MM.1S (cell line): ENCODE measurements at regions not wholly inside any gene's neighbourhood (a gene's known extent, or its start where the extent isn't known, plus 50 kb on each side); places are given as distances from the start of the nearest gene placed in this dataset.
"Not testable (repeated sequence)": the region's sequence is repeated elsewhere in the genome, so short reads cannot be mapped to it uniquely, and the experiment has no call there.

ENCODE experiments used
- DNase-seq: peaks from one replicate; pipeline ENCODE4 v3.0.0-alpha.2; 2015
- H2AFZ ChIP-seq: fragments of 300-600 bp; sonication (generic); 2 replicates; pipeline ENCODE4 v1.6.0; 2016; ENCODE audit warnings: antibody characterized with exemption, low read length
- H3F3A ChIP-seq: fragments of 300-600 bp; sonication (generic); 2 replicates; pipeline ENCODE4 v1.6.1; 2016; ENCODE audit warnings: mild to moderate bottlenecking, antibody characterized with exemption, low read length, moderate library complexity, mixed read lengths; ENCODE audit not compliant: insufficient read depth
- H3K27ac ChIP-seq: fragments of 300-600 bp; sonication (generic); 2 replicates; pipeline ENCODE4 v1.5.1; 2016; ENCODE audit warnings: mild to moderate bottlenecking, low read length
- H3K27me3 ChIP-seq: fragments of 300-600 bp; sonication (generic); replicated peaks from 2 replicates; pipeline ENCODE4 v1.6.0; 2016; ENCODE audit warnings: low read length; ENCODE audit not compliant: insufficient read depth
- H3K36me3 ChIP-seq: fragments of 300-600 bp; sonication (generic); replicated peaks from 2 replicates; pipeline ENCODE4 v1.6.1; 2016; ENCODE audit warnings: mild to moderate bottlenecking, low read length, mixed read lengths; ENCODE audit not compliant: insufficient read depth
- H3K4me1 ChIP-seq: fragments of 300-600 bp; sonication (generic); 2 replicates; pipeline ENCODE4 v1.6.1; 2016; ENCODE audit warnings: low read length, mixed read lengths
- H3K4me2 ChIP-seq: fragments of 300-600 bp; sonication (generic); 2 replicates; pipeline ENCODE4 v1.6.0; 2016; ENCODE audit warnings: low read depth, low read length
- H3K4me3 ChIP-seq: fragments of 300-600 bp; sonication (generic); 2 replicates; pipeline ENCODE4 v1.5.1; 2016; ENCODE audit warnings: low read length, mixed read lengths
- H3K79me2 ChIP-seq: fragments of 300-600 bp; sonication (generic); 2 replicates; pipeline ENCODE4 v1.6.1; 2016; ENCODE audit warnings: mixed run types, low read length, mixed read lengths
- H3K9ac ChIP-seq: fragments of 300-600 bp; sonication (generic); 2 replicates; pipeline ENCODE4 v1.6.1; 2016; ENCODE audit warnings: low read length, mixed read lengths
- H3K9me2 ChIP-seq: fragments of 300-600 bp; sonication (generic); replicated peaks from 2 replicates; pipeline ENCODE4 v1.6.1; 2016; ENCODE audit warnings: mild to moderate bottlenecking, low read length, mixed read lengths; ENCODE audit not compliant: insufficient read depth
- H3K9me3 ChIP-seq: fragments of 300-600 bp; sonication (generic); replicated peaks from 2 replicates; pipeline ENCODE4 v1.6.1; 2016; ENCODE audit warnings: mild to moderate bottlenecking, low read length, mixed read lengths; ENCODE audit not compliant: insufficient read depth
- H4K20me1 ChIP-seq: fragments of 300-600 bp; sonication (generic); 2 replicates; pipeline ENCODE4 v1.6.1; 2016; ENCODE audit warnings: mild to moderate bottlenecking, low read length, moderate library complexity, mixed read lengths; ENCODE audit not compliant: insufficient read depth
- CTCF ChIP-seq: fragments of 300-600 bp; sonication (generic); IDR thresholded peaks from 2 replicates; pipeline ENCODE4 v1.5.1; 2016; ENCODE audit warnings: antibody characterized with exemption, low read length, mixed read lengths
- EZH2 ChIP-seq: fragments of 300-600 bp; sonication (generic); optimal IDR thresholded peaks from 2 replicates; pipeline ENCODE3; 2017; ENCODE audit warnings: low read depth, mild to moderate bottlenecking, antibody characterized with exemption, low read length, mixed read lengths
- EZH2phosphoT487 ChIP-seq: fragments of 300-600 bp; sonication (generic); IDR thresholded peaks from 2 replicates; pipeline ENCODE4 v1.6.1; 2018; ENCODE audit warnings: antibody characterized with exemption, low read length

GRCh38 chr6:84569882-84570281, 194.5 kb downstream of the TBX18 start:
- Histone ChIP-seq H3K27ac (no peak overlapping the region), H3K27me3 (no peaks in the 10 kb centered on the region), H3K36me3 (no peaks in the 10 kb centered on the region), H3K4me3 (no peak overlapping the region), H3K79me2 (no peaks in the 10 kb centered on the region), H3K4me2 (no peak overlapping the region), H4K20me1 (no peaks in the 10 kb centered on the region), H3K9me2 (no peaks in the 10 kb centered on the region), H3F3A (peaks cover 7% of the 10 kb centered on the region), H3K4me1 (peaks cover 6% of the 10 kb centered on the region), H3K9ac (no peak overlapping the region), H3K9me3 (no peaks in the 10 kb centered on the region), H2AFZ (no peak overlapping the region)
- no peak for TF ChIP-seq EZH2phosphoT487
- TF ChIP-seq EZH2 = no peak
- TF ChIP-seq CTCF = no peak
- DNase-seq = no peak

GRCh38 chr6:84568971-84569370, 195.4 kb downstream of the TBX18 start:
- Histone ChIP-seq H3K4me2 (no peak overlapping the region), H3K4me3 (no peak overlapping the region), H3K9me2 (no peaks in the 10 kb centered on the region), H3K27me3 (no peaks in the 10 kb centered on the region), H4K20me1 (no peaks in the 10 kb centered on the region), H3K9ac (no peak overlapping the region), H3K36me3 (no peaks in the 10 kb centered on the region), H3K4me1 (no peaks in the 10 kb centered on the region), H3K27ac (no peak overlapping the region), H3K9me3 (no peaks in the 10 kb centered on the region), H2AFZ (no peak overlapping the region), H3K79me2 (no peaks in the 10 kb centered on the region), H3F3A (no peaks in the 10 kb centered on the region)
- no peak for TF ChIP-seq EZH2phosphoT487
- no peak for TF ChIP-seq EZH2
- peak; percentile 50 for TF ChIP-seq CTCF
- DNase-seq = no peak

GRCh38 chr6:84565718-84566117, 198.7 kb downstream of the TBX18 start:
- not testable (repeated sequence) for H3K27ac ChIP-seq, H3K4me2 ChIP-seq, DNase-seq, H3K79me2 ChIP-seq, H3K27me3 ChIP-seq, H3K4me3 ChIP-seq, H2AFZ ChIP-seq, H4K20me1 ChIP-seq, H3K36me3 ChIP-seq, H3K9me2 ChIP-seq, H3F3A ChIP-seq, H3K4me1 ChIP-seq, H3K9me3 ChIP-seq, H3K9ac ChIP-seq

GRCh38 chr6:84560436-84561390, 203.7 kb downstream of the TBX18 start:
- TF ChIP-seq EZH2phosphoT487 (no peak), EZH2 (no peak), CTCF (no peak)
- DNase-seq = no peak
- H3K4me3 ChIP-seq = no peak overlapping the region
- H3K27ac ChIP-seq = no peak overlapping the region
- no peaks in the 10 kb centered on the region for H3K9me2 ChIP-seq
- H4K20me1 ChIP-seq = no peaks in the 10 kb centered on the region
- no peak overlapping the region for H2AFZ ChIP-seq
- no peaks in the 10 kb centered on the region for H3K79me2 ChIP-seq
- H3K9me3 ChIP-seq = no peaks in the 10 kb centered on the region
- no peak overlapping the region for H3K4me2 ChIP-seq
- H3K36me3 ChIP-seq = no peaks in the 10 kb centered on the region
- no peak overlapping the region for H3K9ac ChIP-seq
- peaks cover 15% of the 10 kb centered on the region for H3K4me1 ChIP-seq
- no peaks in the 10 kb centered on the region for H3F3A ChIP-seq
- no peaks in the 10 kb centered on the region for H3K27me3 ChIP-seq
